GM21360 (cell line): ENCODE measurements at regions not wholly inside any gene's neighbourhood (a gene's known extent, or its start where the extent isn't known, plus 50 kb on each side); places are given as distances from the start of the nearest gene placed in this dataset.

Source experiments
- ATAC-seq: cut with Tn5 transposase; IDR thresholded peaks from one replicate; pipeline ENCODE4 v1.9.1; 2021; ENCODE audit warnings: mild to moderate bottlenecking, moderate library complexity; ENCODE audit not compliant: unreplicated experiment

DNA sequence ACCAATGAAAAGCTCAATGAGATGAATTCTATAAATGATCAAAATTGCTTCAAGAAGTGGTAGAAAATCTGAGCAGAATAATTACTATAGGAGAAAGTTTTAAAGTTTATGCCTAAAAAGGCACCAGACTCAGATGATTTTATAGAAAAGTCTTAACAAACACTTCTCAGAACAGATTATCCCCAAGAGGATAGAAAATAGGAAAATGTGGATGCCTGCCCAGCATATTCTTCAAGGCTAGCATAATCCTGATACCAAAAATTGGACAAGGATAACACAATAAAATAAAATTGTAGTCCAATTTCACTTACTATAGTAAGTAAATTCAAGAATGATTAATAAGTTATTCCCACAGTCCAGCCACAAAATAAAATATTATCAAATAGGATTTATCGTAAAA is 397.0 kb downstream of the NR2F1-AS1 start:
- ATAC-seq, result no peak

DNA sequence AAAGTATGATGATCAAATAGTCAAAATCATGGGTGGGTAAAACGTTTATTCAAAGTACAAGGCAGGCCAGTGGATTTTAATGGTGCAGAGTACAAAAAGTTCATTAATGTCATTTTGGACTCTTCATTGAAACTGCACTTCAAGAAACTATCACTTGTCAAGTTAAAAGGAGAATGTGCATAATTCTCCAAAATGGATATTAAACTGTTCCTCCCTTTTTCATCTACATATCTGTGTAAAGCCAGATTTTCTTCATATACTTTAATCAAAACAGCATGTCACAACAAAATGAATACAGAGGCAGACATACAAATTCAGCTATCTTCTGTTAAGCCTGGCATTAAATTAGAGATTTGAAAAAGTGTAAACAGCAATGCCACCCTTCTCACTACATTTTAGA is 401.6 kb downstream of the NR2F1-AS1 start:
- no peak for ATAC-seq

DNA sequence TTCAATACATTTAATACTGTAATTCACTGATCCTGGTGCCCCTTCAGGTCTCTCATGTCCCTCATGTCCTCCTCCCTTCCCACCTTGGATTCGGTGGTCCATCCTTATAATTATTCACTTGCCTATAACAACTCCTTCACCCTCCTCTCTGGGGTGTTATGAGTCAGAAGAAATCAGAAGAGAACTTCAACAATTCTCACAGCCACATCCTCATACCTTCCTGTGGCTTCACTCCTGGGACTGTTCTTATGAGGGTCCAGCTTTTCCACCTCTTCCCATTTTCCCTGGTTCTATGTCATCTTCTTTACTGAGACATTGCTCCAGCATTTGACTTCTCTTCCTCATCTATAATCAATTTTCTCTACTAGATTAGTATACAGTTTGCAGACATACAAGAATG is 406.1 kb downstream of the NR2F1-AS1 start:
- ATAC-seq, result no peak

DNA sequence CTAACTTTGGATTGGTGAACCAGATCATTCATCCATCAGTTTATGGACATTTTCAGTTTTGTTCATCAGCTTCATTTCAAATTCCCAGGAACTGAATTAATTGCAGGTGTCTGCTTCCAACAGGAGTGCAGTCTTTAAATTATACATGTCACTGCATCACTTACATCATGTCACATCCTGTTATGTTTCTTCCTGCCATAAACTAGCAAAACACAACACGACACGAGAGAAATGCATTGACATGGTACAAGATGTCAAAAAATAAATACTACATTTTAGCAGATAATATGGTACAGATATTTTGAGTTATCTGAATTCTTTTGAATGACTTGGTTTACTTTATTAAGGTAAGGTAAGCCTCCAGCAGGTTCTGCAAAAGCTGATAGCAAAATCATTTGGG is 415.5 kb downstream of the NR2F1-AS1 start:
- ATAC-seq, result no peak

DNA sequence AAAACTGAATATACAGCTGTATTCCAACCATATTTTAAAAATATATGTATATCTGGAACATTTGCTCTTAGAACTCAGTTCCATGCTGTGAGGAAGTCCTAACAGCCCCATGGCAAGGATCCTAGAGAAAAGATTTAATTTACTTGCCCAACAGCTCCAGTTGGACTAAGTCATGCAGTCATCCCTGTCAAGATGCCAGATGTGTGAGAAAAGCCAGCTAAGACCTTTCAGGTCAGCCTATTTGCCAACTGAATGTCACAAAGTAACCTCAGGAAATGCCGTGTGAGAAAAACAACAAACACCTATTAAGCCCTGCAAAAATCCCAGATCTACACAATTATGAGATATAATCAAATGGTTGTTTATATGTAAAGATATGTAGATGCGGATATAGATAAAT is 416.3 kb downstream of the NR2F1-AS1 start:
- ATAC-seq, result no peak

DNA sequence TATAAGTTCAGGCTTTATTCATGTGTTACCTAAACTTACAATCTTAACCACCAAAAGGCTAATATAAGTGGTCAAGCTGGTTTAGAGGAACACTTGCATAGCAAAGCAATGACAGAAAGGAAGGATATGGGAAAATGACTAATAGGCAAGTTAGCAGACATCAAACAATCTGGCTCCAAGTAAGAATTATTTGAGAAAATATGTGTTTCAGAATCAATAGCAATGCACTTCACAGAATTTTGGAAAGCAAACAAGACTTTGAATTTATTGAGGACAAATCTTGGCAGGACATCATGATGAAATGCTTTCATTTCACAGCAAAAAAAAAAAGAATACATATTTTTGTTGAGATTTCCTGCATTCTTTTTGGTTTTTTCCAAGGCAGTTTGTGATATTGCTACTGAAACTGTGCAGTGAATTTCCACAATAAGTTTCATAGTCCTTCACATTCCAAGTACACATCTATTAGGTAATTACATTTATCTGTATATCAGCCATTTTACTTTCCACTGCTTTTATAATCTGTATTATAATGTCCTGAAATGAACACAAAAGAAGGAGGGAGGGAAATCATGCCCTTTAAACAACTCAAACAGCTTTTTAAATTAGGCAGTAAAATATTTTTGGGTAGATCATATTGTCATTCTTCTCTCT is 417.9 kb downstream of the NR2F1-AS1 start:
- no peak for ATAC-seq

DNA sequence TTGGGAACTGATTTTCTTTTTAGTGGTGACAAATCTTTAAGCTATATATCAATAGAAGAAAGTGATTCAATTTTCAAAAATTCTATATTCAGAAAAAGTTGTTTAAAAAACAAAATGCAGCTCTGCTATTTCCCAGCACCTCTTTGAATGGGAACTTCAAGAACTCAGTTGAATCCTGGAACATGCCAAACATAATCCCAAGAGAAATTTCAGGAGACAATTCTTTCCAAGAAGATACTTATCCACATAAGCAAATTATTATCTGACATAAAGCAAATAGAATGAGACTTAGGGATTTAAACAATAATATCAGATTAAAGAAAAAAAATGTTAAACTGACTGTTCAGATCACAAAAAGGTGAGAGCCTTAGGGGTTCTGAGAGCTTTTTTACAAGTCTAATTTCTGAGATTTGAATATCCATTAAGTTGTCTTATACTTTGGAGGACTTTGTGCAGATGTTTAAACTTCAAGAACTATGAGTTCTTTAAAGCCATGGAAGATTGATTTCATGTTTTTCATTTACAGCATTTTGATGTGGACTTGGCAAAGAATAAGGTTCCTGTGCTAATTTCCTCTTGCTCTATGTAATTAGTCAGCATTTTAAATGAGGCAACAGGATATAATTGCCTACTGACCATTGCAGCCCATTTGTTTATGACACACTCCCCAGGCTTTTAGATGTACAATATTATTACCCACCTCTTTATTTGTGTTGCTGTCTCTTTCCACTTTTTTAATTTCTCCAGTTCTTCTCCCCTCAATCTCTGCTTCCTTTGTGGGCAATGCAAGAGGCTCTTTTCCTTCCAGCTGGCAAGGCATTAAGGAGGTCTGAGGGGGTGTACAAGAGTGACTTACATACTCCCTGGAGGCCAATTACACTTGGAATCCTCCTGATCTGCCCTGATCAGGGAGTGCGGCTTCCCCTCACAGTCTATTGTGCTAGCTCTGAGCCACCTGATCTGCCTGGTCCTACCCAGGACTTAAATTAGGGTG is 419.1 kb downstream of the NR2F1-AS1 start:
- no peak for ATAC-seq

DNA sequence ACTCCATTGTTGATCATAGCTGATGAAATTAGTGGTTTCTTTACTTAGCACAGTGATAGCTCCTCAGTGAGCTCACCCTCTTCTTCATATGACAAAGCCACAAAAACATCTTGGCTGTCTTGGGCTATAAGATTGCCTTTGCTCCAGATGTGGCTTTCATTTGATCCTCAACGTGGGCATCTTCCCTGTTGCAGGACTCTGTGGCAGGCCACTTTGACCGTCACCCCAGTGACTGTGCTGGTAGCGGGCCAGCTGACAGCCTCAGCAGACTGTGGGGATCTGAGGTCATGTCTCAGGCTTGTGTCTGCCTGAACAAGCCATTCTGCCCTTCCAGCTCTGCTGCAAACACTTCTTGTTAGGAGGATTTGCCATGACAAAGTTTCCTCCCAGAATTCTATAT is 422.2 kb downstream of the NR2F1-AS1 start:
- no peak for ATAC-seq

DNA sequence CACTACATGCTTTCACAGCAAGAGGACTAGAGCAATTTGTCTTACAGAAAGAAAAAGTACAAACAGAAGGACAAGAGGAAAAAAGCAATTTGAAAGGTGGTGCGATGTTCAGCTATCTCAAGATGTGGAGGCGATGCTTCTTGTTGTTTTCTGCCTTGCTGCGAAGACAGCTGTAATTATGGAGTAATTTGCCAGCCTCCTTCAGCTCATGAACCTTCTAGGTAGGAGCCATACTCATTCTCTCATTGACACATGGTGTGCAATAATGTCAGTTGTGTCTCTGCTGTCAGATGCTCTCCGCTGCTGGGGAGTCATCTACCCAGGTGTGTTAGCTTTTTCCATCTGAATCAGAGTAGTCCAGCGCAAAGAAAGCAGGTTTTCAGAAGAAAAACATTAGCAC is 424.5 kb downstream of the NR2F1-AS1 start:
- ATAC-seq, result no peak

DNA sequence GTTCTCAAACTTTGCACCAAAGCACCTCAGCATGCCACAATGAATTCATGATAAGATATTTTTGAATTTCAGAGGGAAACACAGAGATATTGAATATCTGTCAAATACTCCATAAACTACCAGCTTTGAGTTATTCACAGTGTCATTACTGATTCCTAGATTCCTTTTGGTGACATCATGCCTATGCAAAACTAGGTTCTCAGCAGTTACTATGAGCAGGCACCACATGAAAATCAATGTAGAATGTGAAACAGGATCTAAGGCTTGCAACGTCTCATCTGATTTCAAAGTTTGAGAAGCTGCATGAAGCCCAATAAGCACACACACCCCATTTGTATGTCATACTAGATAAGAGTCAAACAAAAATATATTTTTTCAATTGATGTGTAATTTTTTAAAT is 426.5 kb downstream of the NR2F1-AS1 start:
- no peak for ATAC-seq

DNA sequence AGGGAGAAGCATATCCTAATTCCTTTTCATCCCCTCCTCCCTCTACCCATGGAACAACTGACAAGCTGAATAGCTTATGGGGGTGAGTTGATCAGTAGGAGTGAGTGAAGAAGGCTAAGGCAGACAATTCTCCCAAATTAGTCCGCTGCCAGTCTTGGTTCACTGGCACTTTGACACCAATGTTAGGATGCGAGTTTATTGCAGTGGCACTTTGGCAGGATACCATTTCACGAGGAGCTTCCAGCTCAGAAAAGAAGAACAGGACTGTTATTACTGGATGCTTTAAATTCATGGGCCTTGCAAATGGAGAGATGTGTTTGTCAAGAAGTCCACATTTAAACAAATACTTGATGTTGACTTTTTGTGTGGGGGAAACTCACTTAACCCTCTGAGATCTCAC is 427.6 kb downstream of the NR2F1-AS1 start:
- ATAC-seq, result no peak

DNA sequence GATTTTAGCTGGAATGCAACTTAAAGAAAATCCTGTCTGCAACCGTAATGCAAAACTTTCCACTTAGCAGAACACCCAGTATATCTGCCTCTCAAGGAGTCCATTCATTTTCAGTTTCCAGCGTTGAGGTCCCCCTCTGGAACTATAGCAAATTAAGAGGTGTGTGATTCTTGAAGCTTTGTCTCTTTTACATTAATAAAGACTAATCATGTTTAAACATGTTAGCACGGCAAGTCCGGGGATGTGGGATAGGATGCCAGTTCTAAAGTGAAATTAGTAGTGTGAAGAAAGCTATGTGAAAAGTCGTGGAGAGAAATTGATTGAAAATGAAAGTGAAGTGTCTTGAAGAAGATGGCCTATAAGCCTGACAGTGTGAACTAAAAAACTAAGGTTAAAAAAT is 429.1 kb downstream of the NR2F1-AS1 start:
- no peak for ATAC-seq

DNA sequence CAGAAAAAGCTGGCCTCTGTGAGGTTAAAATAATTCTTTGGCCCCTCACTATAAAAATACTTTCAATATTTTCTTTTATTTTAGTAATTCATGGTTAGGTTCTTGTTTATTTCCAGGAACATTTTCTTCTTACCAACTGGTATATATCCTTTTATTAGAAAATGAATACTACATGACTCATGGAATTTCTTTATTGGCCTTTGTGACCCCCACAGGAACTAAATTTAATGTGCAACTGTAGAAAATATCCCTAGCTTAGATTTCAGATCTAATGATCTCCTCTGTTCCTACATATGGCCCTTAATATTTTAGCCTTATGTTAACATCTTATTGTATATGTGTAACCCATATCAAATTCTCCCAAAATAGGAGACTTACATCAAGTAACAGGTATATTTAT is 429.9 kb downstream of the NR2F1-AS1 start:
- ATAC-seq, result no peak

DNA sequence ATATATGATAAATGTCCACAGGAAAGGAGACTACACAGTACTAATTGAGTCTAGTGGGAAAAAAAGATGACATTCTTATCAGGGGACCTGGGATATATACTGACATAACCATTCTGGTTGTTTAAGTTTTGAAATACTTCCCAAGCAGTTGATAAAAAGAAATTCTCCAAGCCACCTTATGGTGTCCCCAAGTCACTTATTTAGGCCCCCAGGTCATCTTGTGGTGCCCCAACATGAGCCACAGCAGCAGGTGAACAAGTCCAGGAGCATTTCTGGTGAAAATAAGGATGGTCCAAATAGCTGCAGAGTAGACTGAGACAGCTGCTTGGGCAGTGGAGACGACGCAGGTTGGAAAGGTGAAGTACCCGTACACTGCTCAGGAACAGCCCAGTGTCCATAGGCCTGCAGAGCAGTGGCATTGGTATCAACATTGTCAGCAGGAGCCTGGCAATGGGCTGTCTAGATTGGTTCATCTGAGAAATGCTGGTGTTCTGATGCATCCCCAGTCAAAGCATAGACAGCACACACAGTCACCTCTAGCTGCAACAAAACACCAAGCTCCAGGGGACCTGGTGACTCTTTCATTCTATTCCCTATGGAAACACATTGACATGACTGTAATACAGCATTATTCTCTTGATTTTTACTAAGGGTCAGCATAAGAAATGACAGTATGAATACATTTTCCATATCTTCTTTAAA is 430.6 kb downstream of the NR2F1-AS1 start:
- ATAC-seq, result no peak

DNA sequence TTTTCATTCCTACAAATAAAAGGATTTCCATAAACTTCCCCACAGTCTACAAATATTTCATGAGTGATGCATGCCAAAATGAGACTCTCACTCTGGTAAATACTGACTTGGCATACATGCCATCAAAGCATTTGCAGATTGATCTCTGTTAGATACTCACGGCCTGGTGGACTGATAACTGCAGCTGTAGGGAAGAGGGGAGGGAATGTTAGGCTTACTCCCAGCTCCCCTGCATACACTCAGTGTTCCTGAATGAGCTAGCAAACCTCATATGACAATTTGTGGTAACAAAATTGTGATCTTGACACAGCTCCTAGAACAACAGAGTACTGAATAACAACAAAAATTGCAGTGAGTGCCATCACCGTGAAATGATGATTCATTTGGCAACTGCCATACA is 435.3 kb downstream of the NR2F1-AS1 start:
- no peak for ATAC-seq

DNA sequence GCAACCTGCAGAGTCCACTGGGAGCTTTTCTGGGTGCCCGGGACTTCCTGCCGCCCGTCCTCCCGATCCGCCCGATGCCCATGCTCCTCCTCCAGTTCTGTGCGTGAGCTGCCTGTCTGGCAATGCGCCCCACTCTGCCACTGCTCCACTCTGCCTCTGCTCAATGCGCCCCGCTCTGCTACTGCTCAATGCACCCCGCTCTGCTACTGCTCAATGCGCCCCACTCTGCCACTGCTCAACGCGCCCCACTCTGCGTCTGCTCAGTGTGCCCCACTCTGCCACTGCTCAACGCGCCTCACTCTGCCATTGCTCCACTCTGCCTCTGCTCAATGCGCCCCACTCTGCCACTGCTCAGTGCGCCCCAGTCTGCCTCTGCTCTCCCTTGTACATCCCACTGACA is 436.0 kb downstream of the NR2F1-AS1 start:
- no peak for ATAC-seq

DNA sequence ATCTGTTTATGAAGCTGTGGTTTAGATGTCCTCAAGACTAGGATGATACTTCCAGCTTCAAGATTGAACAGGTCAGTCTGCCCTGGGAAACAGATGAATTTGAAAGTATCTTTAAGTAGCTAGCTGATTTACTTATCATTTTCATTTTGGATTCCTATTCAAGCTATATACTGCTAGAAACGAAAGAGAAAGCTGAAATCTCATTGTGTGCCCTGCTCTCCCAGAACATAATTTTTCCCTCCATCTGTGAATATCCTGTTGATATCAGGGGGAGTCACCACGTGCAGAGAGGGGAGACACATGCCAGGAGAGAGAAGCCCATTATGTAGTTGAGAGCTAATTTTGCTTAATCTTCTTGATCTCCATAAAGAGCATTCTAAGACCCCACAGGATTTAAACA is 439.1 kb downstream of the NR2F1-AS1 start:
- no peak for ATAC-seq

DNA sequence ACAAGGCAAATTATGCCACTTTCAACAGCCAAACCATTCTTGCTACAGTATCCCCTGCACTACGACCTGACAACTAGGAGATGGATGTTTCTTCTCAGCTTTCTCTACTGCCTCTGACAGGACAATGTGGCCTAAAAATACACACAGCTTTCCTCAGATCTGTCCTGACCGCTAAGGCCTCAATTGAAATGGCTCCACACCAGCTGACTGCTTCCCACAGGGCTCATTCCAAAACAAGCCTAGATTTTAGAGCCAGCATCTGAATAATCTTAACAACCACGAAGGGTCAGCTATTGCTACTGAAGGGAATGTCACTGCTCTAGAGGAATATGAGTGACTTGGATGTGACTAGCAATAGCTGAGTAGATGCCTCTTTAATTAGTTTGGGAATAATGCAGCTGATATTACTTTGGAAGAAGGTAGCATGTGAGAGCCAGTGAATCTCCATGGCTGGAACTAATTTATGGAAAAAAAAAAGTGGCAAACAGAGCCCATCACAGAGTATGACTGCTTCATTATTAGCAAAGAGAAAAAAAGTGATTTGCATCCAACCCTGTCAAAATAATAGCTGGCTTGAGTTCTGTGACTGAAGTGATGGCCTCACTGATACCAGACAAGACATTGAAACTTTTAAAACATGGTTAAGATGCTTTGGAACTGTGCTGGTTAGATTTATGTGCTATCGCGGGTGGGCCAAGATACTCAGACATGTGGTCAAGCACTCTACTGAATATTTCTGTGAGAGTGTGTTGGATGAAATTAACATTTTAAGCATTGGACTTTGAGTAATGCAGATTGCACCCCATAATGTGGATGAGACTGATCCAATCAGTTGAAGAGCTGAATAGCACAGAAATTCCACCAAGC is 450.2 kb downstream of the NR2F1-AS1 start:
- no peak for ATAC-seq

DNA sequence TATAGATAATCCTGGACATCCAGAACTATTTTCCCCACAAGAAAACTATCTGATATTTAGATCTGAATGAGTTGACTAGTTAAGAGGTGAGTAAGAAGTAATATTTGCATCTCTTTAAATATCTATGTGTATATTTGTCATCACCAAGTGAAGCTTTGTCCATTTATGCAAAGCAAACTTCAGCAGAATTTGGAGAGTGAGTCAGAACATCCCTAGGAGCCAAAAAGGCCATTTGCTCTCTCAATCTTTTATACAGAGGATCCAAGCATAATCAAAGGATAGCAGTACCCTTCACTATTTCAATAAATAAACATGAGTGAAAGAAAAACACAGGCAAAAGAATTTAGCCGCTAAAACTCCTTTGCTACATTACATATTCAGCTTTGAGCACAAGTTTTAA is 454.4 kb downstream of the NR2F1-AS1 start:
- no peak for ATAC-seq

DNA sequence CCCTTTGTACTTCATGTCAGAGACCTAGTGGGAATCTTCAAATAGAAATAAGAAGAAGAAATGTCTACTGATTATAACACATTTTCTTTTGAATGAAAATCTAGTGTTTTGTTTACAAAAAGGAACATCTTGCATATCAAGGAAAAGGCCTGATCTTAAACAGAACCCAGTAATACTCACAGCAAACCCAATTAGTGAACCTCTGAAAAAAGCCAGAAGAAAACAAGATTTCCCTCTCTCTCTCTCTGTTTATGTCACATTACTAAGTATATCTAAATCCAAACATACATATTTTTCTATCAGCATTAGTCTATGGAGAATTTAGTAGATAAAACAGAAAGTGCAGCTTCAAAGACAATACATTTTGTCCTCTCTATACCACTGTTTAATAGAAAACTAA is 457.9 kb downstream of the NR2F1-AS1 start:
- no peak for ATAC-seq

DNA sequence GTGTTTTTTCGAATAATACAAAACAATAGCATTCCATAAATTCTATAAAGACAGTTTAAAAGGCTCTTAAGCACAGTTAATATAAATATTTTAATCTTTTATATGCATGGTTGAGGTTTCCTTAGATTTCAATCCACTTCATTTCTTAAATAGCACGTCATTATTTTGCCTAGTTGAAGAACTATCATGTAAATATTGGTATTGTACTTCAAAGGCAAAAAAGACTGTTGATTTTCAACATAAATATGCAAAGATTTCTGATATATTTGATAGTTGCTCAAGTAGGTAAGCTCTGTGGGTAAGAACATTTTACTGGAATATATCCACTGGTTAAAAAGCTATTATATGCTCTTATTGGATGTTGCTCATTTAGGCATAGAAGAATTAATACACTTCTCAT is 458.6 kb downstream of the NR2F1-AS1 start:
- ATAC-seq, result no peak
